K562 (cell line): ENCODE measurements at regions not wholly inside any gene's neighbourhood (a gene's known extent, or its start where the extent isn't known, plus 50 kb on each side); places are given as distances from the start of the nearest gene placed in this dataset.

Experiments used
- ZNF143 ChIP-seq: sonication (generic); formaldehyde crosslinking; IDR thresholded peaks from 2 replicates; pipeline ENCODE4 v1.9.0; 2022; ENCODE audit warnings: mild to moderate bottlenecking, missing genetic modification reagents
- TF ChIP-seq, protein P1 (sequence below): sonication (generic); formaldehyde crosslinking; IDR thresholded peaks from 2 replicates; pipeline ENCODE4 v1.8.0; 2022; ENCODE audit warnings: mild to moderate bottlenecking, missing genetic modification reagents
- TF ChIP-seq, protein P2 (sequence below): sonication (generic); formaldehyde crosslinking; IDR thresholded peaks from 2 replicates; pipeline ENCODE4 v1.8.1; 2023; ENCODE audit warnings: missing genetic modification reagents, mild to moderate bottlenecking, borderline replicate concordance

DNA sequence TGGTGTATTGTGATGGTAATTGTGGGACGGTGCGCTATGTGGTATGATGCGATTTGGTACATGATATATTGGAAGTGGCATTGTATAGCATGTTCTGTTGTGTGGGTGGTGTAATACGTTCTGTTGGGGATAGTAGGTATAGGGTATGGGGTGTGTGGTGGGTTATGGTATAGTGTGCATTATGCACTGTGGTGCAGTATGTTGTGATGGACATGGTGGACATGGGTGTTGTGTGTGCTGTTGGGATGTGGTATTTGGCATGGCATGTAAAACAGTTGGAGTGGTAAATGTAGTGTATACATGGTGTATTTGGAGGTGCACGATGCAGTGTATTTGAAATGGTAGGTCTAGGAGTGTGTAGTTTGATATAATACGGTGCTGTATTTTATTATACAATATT is 170.6 kb upstream of the CNTNAP4 start (continued):
- TF ChIP-seq, protein P1, sequence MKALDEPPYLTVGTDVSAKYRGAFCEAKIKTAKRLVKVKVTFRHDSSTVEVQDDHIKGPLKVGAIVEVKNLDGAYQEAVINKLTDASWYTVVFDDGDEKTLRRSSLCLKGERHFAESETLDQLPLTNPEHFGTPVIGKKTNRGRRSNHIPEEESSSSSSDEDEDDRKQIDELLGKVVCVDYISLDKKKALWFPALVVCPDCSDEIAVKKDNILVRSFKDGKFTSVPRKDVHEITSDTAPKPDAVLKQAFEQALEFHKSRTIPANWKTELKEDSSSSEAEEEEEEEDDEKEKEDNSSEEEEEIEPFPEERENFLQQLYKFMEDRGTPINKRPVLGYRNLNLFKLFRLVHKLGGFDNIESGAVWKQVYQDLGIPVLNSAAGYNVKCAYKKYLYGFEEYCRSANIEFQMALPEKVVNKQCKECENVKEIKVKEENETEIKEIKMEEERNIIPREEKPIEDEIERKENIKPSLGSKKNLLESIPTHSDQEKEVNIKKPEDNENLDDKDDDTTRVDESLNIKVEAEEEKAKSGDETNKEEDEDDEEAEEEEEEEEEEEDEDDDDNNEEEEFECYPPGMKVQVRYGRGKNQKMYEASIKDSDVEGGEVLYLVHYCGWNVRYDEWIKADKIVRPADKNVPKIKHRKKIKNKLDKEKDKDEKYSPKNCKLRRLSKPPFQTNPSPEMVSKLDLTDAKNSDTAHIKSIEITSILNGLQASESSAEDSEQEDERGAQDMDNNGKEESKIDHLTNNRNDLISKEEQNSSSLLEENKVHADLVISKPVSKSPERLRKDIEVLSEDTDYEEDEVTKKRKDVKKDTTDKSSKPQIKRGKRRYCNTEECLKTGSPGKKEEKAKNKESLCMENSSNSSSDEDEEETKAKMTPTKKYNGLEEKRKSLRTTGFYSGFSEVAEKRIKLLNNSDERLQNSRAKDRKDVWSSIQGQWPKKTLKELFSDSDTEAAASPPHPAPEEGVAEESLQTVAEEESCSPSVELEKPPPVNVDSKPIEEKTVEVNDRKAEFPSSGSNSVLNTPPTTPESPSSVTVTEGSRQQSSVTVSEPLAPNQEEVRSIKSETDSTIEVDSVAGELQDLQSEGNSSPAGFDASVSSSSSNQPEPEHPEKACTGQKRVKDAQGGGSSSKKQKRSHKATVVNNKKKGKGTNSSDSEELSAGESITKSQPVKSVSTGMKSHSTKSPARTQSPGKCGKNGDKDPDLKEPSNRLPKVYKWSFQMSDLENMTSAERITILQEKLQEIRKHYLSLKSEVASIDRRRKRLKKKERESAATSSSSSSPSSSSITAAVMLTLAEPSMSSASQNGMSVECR (CRISPR knock-in tag), result no peak
- no peak for TF ChIP-seq ZNF143 (CRISPR knock-in tag)
- TF ChIP-seq, protein P2, sequence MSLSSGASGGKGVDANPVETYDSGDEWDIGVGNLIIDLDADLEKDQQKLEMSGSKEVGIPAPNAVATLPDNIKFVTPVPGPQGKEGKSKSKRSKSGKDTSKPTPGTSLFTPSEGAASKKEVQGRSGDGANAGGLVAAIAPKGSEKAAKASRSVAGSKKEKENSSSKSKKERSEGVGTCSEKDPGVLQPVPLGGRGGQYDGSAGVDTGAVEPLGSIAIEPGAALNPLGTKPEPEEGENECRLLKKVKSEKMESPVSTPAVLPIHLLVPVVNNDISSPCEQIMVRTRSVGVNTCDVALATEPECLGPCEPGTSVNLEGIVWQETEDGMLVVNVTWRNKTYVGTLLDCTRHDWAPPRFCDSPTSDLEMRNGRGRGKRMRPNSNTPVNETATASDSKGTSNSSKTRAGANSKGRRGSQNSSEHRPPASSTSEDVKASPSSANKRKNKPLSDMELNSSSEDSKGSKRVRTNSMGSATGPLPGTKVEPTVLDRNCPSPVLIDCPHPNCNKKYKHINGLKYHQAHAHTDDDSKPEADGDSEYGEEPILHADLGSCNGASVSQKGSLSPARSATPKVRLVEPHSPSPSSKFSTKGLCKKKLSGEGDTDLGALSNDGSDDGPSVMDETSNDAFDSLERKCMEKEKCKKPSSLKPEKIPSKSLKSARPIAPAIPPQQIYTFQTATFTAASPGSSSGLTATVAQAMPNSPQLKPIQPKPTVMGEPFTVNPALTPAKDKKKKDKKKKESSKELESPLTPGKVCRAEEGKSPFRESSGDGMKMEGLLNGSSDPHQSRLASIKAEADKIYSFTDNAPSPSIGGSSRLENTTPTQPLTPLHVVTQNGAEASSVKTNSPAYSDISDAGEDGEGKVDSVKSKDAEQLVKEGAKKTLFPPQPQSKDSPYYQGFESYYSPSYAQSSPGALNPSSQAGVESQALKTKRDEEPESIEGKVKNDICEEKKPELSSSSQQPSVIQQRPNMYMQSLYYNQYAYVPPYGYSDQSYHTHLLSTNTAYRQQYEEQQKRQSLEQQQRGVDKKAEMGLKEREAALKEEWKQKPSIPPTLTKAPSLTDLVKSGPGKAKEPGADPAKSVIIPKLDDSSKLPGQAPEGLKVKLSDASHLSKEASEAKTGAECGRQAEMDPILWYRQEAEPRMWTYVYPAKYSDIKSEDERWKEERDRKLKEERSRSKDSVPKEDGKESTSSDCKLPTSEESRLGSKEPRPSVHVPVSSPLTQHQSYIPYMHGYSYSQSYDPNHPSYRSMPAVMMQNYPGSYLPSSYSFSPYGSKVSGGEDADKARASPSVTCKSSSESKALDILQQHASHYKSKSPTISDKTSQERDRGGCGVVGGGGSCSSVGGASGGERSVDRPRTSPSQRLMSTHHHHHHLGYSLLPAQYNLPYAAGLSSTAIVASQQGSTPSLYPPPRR (CRISPR knock-in tag), result no peak
